ENCODE measurements at regions not wholly inside any gene's neighbourhood (a gene's known extent, or its start where the extent isn't known, plus 50 kb on each side); places are given as distances from the start of the nearest gene placed in this dataset.
A peak's percentile ranks its signal among the peaks of the same experiment; 100 is the strongest.

- H3K4me1 ChIP-seq (ENCODE audit: control insufficient read depth in 3 of 3, insufficient read depth in 3 of 3, low read length in 3 of 3): peaks cover 2 to 7% (median 5%) of the 10 kb centered on the region in 3 donors
- no peak overlapping the region for H3K27ac ChIP-seq (ENCODE audit: low read depth, low read length)
- H3K9me3 ChIP-seq (ENCODE audit: control insufficient read depth in 3 of 3, low read length in 3 of 3): no peaks in the 10 kb centered on the region
- H3K4me3 ChIP-seq (ENCODE audit: low read length in 3 of 3): no peak overlapping the region
- no peaks in the 10 kb centered on the region for H3K36me3 ChIP-seq (ENCODE audit: control insufficient read depth in 3 of 3, insufficient read depth in 3 of 3, low read length in 3 of 3)
- H3K27me3 ChIP-seq (ENCODE audit: control insufficient read depth in 3 of 3, insufficient read depth in 3 of 3, low read length in 3 of 3): no peaks in the 10 kb centered on the region
- no peak overlapping the region for H3K9ac ChIP-seq (ENCODE audit: low read depth in 1 of 3, low read length in 3 of 3)
Observed at GRCh38 chr1:163842571-163842970, 520.8 kb downstream of the NUF2 start.

GRCh38 chr1:163844459-163844858, 522.7 kb downstream of the NUF2 start:
- Histone ChIP-seq H3K4me1 (ENCODE audit: control insufficient read depth in 3 of 3, insufficient read depth in 3 of 3, low read length in 3 of 3) (peaks cover 2 to 7% (median 5%) of the 10 kb centered on the region in 3 donors), H3K27me3 (ENCODE audit: control insufficient read depth in 3 of 3, insufficient read depth in 3 of 3, low read length in 3 of 3) (no peaks in the 10 kb centered on the region), H3K9me3 (ENCODE audit: control insufficient read depth in 3 of 3, low read length in 3 of 3) (no peaks in the 10 kb centered on the region), H3K36me3 (ENCODE audit: control insufficient read depth in 3 of 3, insufficient read depth in 3 of 3, low read length in 3 of 3) (no peaks in the 10 kb centered on the region), H3K9ac (ENCODE audit: low read depth in 1 of 3, low read length in 3 of 3) (no peak overlapping the region), H3K27ac (ENCODE audit: low read depth, low read length) (peak overlapping the region; percentile 54), H3K4me3 (ENCODE audit: low read length in 3 of 3) (no peak overlapping the region)

- Histone ChIP-seq H3K4me1 (ENCODE audit: control insufficient read depth in 3 of 3, insufficient read depth in 3 of 3, low read length in 3 of 3) (peaks cover 2 to 7% (median 5%) of the 10 kb centered on the region in 3 donors), H3K27me3 (ENCODE audit: control insufficient read depth in 3 of 3, insufficient read depth in 3 of 3, low read length in 3 of 3) (no peaks in the 10 kb centered on the region), H3K27ac (ENCODE audit: low read depth, low read length) (no peak overlapping the region), H3K36me3 (ENCODE audit: control insufficient read depth in 3 of 3, insufficient read depth in 3 of 3, low read length in 3 of 3) (no peaks in the 10 kb centered on the region), H3K9me3 (ENCODE audit: control insufficient read depth in 3 of 3, low read length in 3 of 3) (no peaks in the 10 kb centered on the region), H3K9ac (ENCODE audit: low read depth in 1 of 3, low read length in 3 of 3) (no peak overlapping the region), H3K4me3 (ENCODE audit: low read length in 3 of 3) (no peak overlapping the region)
Observed at GRCh38 chr1:163845279-163845678, 523.5 kb downstream of the NUF2 start.

- H3K9me3 ChIP-seq (ENCODE audit: control insufficient read depth in 3 of 3, low read length in 3 of 3): peaks cover 0 to 2% (median 0%) of the 10 kb centered on the region in 3 donors
- no peaks in the 10 kb centered on the region for H3K4me1 ChIP-seq (ENCODE audit: control insufficient read depth in 3 of 3, insufficient read depth in 3 of 3, low read length in 3 of 3)
- no peaks in the 10 kb centered on the region for H3K36me3 ChIP-seq (ENCODE audit: control insufficient read depth in 3 of 3, insufficient read depth in 3 of 3, low read length in 3 of 3)
- H3K4me3 ChIP-seq (ENCODE audit: low read length in 3 of 3): no peak overlapping the region
- no peak overlapping the region for H3K27ac ChIP-seq (ENCODE audit: low read depth, low read length)
- H3K9ac ChIP-seq (ENCODE audit: low read depth in 1 of 3, low read length in 3 of 3): no peak overlapping the region
- H3K27me3 ChIP-seq (ENCODE audit: control insufficient read depth in 3 of 3, insufficient read depth in 3 of 3, low read length in 3 of 3): no peaks in the 10 kb centered on the region
Observed at GRCh38 chr1:163863731-163864130, 542.0 kb downstream of the NUF2 start.

GRCh38 chr1:163864207-163864606, 542.5 kb downstream of the NUF2 start:
- Histone ChIP-seq H3K36me3 (ENCODE audit: control insufficient read depth in 3 of 3, insufficient read depth in 3 of 3, low read length in 3 of 3) (no peaks in the 10 kb centered on the region), H3K9ac (ENCODE audit: low read depth in 1 of 3, low read length in 3 of 3) (no peak overlapping the region), H3K4me3 (ENCODE audit: low read length in 3 of 3) (no peak overlapping the region), H3K9me3 (ENCODE audit: control insufficient read depth in 3 of 3, low read length in 3 of 3) (peaks cover 0 to 2% (median 0%) of the 10 kb centered on the region in 3 donors), H3K4me1 (ENCODE audit: control insufficient read depth in 3 of 3, insufficient read depth in 3 of 3, low read length in 3 of 3) (no peaks in the 10 kb centered on the region), H3K27me3 (ENCODE audit: control insufficient read depth in 3 of 3, insufficient read depth in 3 of 3, low read length in 3 of 3) (no peaks in the 10 kb centered on the region), H3K27ac (ENCODE audit: low read depth, low read length) (no peak overlapping the region)

- no peak overlapping the region for H3K9ac ChIP-seq (ENCODE audit: low read depth in 1 of 3, low read length in 3 of 3)
- peaks cover 0 to 2% (median 0%) of the 10 kb centered on the region in 3 donors for H3K9me3 ChIP-seq (ENCODE audit: control insufficient read depth in 3 of 3, low read length in 3 of 3)
- no peak overlapping the region for H3K27ac ChIP-seq (ENCODE audit: low read depth, low read length)
- no peak overlapping the region for H3K4me3 ChIP-seq (ENCODE audit: low read length in 3 of 3)
- no peaks in the 10 kb centered on the region for H3K27me3 ChIP-seq (ENCODE audit: control insufficient read depth in 3 of 3, insufficient read depth in 3 of 3, low read length in 3 of 3)
- H3K4me1 ChIP-seq (ENCODE audit: control insufficient read depth in 3 of 3, insufficient read depth in 3 of 3, low read length in 3 of 3): no peaks in the 10 kb centered on the region
- no peaks in the 10 kb centered on the region for H3K36me3 ChIP-seq (ENCODE audit: control insufficient read depth in 3 of 3, insufficient read depth in 3 of 3, low read length in 3 of 3)
Observed at GRCh38 chr1:163866564-163866963, 544.8 kb downstream of the NUF2 start.

- Histone ChIP-seq H3K27me3 (ENCODE audit: control insufficient read depth in 3 of 3, insufficient read depth in 3 of 3, low read length in 3 of 3) (no peaks in the 10 kb centered on the region), H3K36me3 (ENCODE audit: control insufficient read depth in 3 of 3, insufficient read depth in 3 of 3, low read length in 3 of 3) (no peaks in the 10 kb centered on the region), H3K27ac (ENCODE audit: low read depth, low read length) (no peak overlapping the region), H3K4me3 (ENCODE audit: low read length in 3 of 3) (no peak overlapping the region), H3K9ac (ENCODE audit: low read depth in 1 of 3, low read length in 3 of 3) (no peak overlapping the region), H3K9me3 (ENCODE audit: control insufficient read depth in 3 of 3, low read length in 3 of 3) (no peaks in the 10 kb centered on the region), H3K4me1 (ENCODE audit: control insufficient read depth in 3 of 3, insufficient read depth in 3 of 3, low read length in 3 of 3) (no peaks in the 10 kb centered on the region)
Observed at GRCh38 chr1:163870666-163871065, 548.9 kb downstream of the NUF2 start.

- peaks cover 0 to 4% (median 0%) of the 10 kb centered on the region in 3 donors for H3K4me1 ChIP-seq (ENCODE audit: control insufficient read depth in 3 of 3, insufficient read depth in 3 of 3, low read length in 3 of 3)
- H3K9ac ChIP-seq (ENCODE audit: low read depth in 1 of 3, low read length in 3 of 3): no peak overlapping the region
- H3K27ac ChIP-seq (ENCODE audit: low read depth, low read length): no peak overlapping the region
- H3K4me3 ChIP-seq (ENCODE audit: low read length in 3 of 3): no peak overlapping the region
- H3K36me3 ChIP-seq (ENCODE audit: control insufficient read depth in 3 of 3, insufficient read depth in 3 of 3, low read length in 3 of 3): no peaks in the 10 kb centered on the region
- H3K9me3 ChIP-seq (ENCODE audit: control insufficient read depth in 3 of 3, low read length in 3 of 3): no peaks in the 10 kb centered on the region
- no peaks in the 10 kb centered on the region for H3K27me3 ChIP-seq (ENCODE audit: control insufficient read depth in 3 of 3, insufficient read depth in 3 of 3, low read length in 3 of 3)
Observed at GRCh38 chr1:163872067-163872466, 550.3 kb downstream of the NUF2 start.

- H3K27ac ChIP-seq (ENCODE audit: low read depth, low read length): no peak overlapping the region
- H3K4me3 ChIP-seq (ENCODE audit: low read length in 3 of 3): no peak overlapping the region
- H3K36me3 ChIP-seq (ENCODE audit: control insufficient read depth in 3 of 3, insufficient read depth in 3 of 3, low read length in 3 of 3): no peaks in the 10 kb centered on the region
- H3K4me1 ChIP-seq (ENCODE audit: control insufficient read depth in 3 of 3, insufficient read depth in 3 of 3, low read length in 3 of 3): peaks cover 0 to 4% (median 0%) of the 10 kb centered on the region in 3 donors
- H3K27me3 ChIP-seq (ENCODE audit: control insufficient read depth in 3 of 3, insufficient read depth in 3 of 3, low read length in 3 of 3): no peaks in the 10 kb centered on the region
- no peaks in the 10 kb centered on the region for H3K9me3 ChIP-seq (ENCODE audit: control insufficient read depth in 3 of 3, low read length in 3 of 3)
- no peak overlapping the region for H3K9ac ChIP-seq (ENCODE audit: low read depth in 1 of 3, low read length in 3 of 3)
Observed at GRCh38 chr1:163874070-163874469, 552.3 kb downstream of the NUF2 start.

GRCh38 chr1:163875200-163875926, 553.6 kb downstream of the NUF2 start:
- H3K9ac ChIP-seq (ENCODE audit: low read depth in 1 of 3, low read length in 3 of 3): no peak overlapping the region

More at GRCh38 chr1:163875200-163875926, 553.6 kb downstream of the NUF2 start:
- Histone ChIP-seq H3K4me1 (ENCODE audit: control insufficient read depth in 3 of 3, insufficient read depth in 3 of 3, low read length in 3 of 3) (peaks cover 0 to 4% (median 0%) of the 10 kb centered on the region in 3 donors), H3K4me3 (ENCODE audit: low read length in 3 of 3) (peak overlapping the region in 1 of 3 donors; percentile 7), H3K27me3 (ENCODE audit: control insufficient read depth in 3 of 3, insufficient read depth in 3 of 3, low read length in 3 of 3) (no peaks in the 10 kb centered on the region), H3K36me3 (ENCODE audit: control insufficient read depth in 3 of 3, insufficient read depth in 3 of 3, low read length in 3 of 3) (no peaks in the 10 kb centered on the region), H3K9me3 (ENCODE audit: control insufficient read depth in 3 of 3, low read length in 3 of 3) (no peaks in the 10 kb centered on the region), H3K27ac (ENCODE audit: low read depth, low read length) (no peak overlapping the region)
